NCI-H2196 (cell line): ENCODE measurements at regions not wholly inside any gene's neighbourhood (a gene's known extent, or its start where the extent isn't known, plus 50 kb on each side); places are given as distances from the start of the nearest gene placed in this dataset.
"Not testable (repeated sequence)": the region's sequence is repeated elsewhere in the genome, so short reads cannot be mapped to it uniquely, and the experiment has no call there.

ENCODE experiments used
- DNase-seq: peaks from one replicate; lab custom pipeline; 2025; ENCODE audit not compliant: unreplicated experiment; lab: John Stamatoyannopoulos, UW

DNA sequence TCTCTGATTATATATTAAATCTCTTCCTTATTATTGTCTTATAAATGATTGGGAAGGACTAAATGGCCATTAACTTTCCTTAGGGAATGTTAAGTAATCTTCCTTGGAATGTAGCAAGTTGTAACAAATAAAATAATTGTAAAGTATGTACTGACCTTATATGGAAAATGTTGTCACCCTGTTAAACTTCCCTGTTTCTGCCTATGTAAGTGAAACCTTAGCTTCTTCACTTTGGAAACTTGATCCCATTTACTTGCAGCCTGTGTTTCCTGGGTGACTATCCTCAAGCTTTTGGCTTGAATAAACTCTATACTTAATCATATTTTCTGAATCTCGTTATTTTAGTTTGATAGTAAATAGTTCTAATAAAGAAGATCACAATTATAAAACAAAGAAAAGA lies 519.5 kb upstream of the PTCHD4 start:
- no peak for DNase-seq

DNA sequence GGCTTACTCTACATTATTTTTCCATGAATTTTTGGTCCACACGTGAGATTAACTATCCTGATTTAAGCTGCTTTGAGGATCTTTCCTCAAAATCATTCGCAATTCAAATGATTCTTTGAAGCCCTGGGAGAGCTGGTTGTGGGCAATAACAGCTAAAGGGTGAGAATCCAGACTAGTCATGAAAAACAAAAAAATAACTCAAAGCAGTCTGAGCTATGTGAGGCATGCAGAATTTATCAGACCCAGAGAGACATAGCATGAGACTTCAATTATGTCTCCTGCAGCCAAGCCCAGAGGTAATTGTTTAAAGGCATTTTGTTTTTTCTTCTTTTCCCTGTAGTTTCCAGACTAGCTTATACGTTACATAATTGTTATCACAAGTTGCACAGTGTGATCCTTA lies 517.3 kb upstream of the PTCHD4 start:
- DNase-seq: no peak

DNA sequence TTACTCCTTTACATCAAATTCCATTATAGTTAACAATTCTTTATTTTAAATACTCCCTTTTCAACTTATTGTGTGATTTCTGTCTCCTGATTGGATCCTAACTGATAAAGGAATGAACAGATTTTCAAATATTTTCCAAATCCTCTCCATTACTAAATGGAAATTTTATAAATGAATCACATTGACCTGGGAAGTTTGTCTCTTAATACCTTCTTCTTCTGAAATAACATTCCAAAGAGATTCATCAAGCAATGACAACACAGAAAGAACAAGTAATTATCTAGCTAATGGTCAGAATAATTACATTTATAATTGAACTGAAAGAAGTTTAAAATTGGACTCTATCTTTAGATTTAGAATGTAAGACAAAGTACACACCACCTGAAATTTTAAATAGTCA lies 515.4 kb upstream of the PTCHD4 start:
- DNase-seq: no peak

DNA sequence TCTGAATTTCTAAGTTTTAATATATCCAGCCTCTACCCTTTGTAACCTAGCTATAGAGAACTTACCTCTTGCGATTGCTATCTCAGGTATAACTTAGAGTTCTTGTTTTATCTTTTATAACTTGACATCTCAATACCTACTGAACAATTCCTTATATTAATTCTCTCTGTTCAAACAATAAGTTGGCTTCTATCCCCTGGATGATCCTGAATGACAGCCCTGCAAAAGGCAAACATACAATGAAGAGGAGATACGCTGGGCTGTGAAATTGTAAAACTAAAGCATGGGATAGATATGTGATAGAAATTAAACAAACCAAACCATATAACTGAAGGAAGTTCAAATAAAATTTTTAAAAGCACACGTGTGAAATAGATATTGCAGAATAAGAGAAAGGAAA lies 513.6 kb upstream of the PTCHD4 start:
- DNase-seq: no peak

DNA sequence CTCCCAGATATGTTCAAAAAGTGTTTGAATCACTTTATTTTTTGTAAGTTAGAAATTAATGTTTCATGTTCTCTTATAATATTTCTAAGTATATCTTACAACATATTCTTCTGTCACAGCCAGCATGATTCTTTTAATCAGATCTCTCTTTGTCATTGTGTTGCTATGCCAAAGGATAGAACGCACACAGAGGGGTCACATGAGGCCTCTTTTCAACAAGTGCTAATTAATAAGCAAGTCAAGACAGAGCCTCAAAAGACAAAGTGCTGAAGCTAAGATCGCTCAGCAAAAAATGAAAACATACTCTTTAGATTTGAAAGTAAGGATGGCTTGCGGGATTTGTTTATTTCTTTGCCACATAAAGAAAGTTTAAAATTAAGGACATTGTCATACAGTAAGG lies 508.8 kb upstream of the PTCHD4 start:
- no peak for DNase-seq

DNA sequence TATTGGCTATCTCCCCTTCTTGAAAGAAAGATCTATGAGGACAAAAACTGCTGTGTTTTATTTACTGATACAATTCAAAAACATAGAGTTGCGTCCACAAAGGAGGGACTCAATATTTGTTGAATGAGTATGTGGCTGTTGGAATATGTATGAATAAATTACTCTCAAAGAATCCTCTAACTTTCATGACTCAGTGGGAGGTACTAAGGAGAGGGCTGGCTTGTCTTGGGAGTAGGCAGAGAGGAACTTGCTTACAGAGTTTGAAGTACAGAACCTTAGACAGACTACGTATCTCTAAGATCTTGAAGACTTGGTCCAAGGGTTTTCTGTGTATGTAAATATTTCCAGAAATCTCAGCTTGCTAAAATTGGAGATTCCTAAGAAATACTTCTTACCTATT lies 504.0 kb upstream of the PTCHD4 start:
- DNase-seq: no peak

DNA sequence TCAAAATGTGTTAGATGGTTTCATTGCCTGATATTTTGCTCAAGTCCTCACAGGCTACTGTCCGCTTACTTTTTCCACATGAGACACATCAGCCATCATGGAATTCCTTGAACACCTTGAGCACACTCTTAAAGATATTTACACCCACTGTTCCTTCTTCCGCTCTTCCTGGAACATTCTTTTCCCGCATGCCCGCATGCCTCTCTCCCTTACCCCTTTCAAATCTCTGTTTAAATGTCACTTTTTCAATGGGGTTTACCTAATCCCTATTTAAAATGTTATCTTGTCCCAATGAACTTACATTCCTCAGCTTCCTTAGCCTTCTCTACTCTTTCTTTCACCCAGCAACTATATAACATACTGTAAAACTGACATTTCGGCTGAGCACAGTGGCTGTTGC lies 503.3 kb upstream of the PTCHD4 start:
- DNase-seq: no peak

DNA sequence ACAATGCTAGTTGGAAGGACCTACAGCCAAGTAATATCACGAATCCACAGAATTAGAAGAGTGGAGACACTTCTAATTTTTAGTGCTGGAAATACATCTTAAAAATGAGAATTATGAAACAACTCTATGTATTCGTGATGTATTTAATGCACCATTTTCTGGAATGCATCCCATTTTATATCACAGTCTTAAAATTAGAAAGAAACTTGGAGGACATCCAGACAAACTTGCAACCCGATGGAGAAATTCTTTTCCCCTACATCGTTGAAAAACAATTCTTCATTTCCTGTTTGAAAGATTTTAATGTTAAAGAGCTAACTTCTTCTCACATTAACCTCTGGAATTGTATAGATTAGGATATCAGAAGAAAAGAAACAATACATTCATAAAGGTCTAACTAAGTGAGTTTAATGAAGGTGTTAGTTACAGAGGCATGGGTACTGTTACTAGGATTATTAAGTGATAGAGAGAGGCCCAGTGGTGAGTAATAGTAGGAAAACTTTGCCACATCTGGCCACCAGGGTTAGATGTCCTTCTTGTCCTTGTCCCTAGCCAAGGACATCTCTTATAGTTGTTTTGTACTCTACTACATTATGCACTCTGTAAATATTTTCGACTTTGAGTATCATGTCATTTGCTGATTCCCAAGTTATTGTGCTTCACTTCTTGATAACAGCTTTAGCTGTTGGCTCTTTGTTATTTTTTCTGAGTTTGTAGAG lies 502.4 kb upstream of the PTCHD4 start:
- no peak for DNase-seq

DNA sequence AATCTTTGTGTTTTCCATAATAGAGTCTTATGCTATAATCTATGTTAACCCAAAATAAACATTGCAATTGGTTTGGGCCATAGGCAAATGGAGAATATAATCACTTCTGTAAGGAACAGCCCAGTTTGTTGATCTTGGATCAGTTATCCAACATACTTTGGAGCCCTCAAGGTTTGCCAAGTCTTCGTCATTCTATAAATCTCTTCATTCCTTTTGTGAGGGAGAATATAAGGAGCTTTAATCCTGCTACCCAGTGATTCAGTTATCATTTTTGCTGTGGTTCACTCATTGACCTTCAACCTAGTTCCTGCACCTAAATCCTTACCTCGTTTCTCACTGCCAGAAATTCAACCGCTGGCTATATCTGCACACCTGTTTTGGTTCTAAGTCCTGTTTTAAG lies 500.3 kb upstream of the PTCHD4 start:
- DNase-seq: no peak

DNA sequence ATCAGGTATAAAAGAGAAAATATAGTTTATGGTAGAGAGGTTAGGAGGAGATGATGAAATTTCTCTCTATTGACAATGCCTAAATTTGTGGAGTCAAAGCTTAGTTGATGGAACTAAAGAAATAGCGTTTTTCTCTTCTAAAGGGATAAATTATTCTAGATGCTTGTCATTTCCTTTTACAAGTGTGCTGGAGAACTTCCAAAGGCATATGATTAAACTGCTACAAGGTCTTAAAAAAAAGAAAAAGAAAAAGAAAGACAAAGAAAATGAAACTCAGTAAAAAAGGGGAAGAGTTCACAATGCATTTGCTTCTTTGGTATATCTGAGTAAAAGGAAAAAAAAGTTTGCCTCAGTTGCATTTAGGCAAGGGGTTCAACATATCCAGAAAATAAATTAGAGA lies 499.8 kb upstream of the PTCHD4 start:
- no peak for DNase-seq

DNA sequence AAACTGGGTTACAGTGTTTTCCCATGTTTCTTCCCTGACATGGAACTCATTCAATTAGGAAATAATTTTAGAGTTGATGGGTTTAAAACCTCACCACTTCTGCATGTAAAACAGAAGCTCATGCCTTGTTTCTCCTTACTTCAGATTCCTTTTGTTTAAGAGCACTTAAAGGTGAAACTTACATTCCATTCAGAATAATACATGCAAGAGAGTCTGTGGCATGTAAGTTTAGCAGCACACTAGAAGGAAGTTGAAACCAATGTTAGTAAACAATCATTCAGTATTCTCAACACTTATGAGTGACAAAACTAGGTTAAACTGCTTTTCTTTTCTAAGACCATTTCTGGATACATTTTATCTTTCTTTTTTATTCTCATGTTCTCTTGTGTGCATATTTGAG lies 495.6 kb upstream of the PTCHD4 start:
- DNase-seq: no peak

DNA sequence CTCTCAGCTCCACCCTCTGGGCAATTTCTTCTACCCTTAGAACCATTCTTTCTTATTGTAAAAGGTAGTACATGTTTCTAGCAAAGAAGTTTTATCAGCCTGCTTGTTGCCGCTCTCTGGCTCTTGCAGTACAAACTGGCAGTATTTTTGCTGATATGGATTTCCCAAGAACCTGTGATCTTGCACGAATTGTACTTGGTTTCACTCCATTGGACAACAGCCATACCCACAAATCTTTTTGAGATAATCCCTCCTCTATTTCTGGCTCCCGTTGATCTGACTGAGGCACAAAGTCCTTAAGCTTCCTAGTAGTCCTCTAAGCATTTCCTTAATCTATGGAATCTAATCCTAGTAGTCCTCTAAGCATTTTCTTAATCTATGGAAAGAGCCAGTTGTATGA lies 487.0 kb upstream of the PTCHD4 start:
- DNase-seq: no peak

DNA sequence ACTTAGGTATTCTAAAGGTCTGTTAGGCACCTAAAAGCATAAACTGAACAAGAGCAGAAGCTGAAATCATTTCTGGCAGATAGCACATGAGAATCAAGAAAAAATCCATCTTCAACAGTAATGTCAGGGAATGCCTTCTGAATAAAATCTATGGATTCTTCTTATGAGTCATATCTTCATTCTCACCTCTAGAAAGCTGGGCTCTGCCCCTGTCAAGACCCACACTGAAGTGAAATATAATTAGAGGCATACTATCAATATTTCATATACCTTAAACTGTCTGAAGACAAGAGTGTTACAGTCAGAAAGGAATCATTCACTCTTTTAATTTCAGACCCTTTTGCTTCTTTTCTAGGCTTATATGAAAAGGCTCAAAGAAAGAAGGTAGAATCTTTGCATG lies 485.8 kb upstream of the PTCHD4 start:
- DNase-seq: no peak

DNA sequence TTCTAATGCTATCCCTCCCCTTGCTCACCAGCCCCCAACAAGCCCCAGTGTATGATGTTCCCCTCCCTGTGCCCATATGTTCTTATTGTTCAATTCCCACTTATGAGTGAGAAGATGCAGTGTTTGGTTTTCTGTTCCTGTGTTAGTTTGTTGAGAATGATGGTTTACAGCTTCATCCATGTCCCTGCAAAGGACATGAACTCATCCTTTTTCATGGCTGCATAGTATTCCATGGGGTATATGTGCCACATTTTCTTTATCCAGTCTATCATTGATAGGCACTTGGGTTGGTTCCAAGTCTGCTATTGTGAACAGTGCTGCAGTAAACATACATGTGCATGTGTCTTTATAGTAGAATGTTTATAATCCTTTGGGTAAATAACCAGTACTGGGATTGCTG lies 480.2 kb upstream of the PTCHD4 start:
- not testable (repeated sequence) for DNase-seq

DNA sequence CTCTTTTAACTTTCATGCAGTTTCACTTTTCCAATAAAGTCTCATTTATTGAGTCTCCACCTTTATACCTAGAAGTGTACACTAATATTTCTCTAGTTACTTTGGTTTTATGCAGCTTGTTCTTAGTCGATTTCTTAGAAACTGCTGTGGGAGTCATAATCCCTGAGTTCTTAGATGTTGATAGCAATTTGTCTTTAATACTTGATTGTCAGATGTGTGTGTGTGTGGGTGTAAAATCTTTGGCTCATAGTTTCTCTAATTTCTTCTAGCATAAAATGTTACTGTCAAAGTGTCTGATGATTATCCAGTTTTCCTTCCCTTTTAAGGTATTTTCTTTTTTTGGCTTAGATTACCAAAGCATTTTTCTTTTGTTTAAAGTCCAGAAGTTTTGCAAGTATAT lies 473.8 kb upstream of the PTCHD4 start:
- DNase-seq: no peak

DNA sequence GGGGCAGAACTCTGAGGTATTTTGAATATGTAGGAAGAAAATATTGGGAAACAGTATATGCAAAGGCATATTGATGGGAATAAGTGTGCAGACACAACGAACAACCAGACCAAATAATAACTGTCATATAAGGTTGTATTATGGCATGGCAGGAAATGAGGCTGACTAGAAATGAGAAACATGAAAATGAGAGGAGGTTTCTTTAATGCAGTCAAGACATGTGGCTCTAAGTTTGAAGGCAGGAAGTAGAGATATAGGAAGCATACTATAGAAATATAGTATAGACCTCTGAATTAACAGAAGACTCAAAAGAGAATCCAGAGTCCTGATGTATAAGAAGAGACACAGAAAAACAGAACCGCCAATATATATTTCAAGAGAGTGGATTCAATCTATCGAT lies 459.7 kb upstream of the PTCHD4 start:
- no peak for DNase-seq

DNA sequence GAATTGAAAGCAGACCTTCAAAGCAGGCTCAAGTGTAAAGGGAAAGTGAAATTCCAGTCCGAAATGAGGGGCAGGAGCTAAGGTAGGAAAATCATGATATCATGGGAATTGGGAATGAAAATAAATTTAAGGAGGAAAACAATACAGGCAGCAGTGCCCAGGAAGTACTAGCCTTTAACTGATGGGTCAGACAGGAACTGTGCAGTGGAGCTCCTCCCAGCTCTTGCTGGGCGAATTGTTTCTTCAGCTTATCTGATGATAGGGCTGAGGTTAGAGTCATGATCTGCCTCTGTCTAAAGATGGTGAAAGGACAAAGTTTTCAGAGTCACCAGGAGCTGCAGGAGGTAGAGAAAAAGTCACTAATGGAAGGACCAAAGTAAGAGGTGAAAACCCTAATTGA lies 457.9 kb upstream of the PTCHD4 start:
- DNase-seq: no peak

DNA sequence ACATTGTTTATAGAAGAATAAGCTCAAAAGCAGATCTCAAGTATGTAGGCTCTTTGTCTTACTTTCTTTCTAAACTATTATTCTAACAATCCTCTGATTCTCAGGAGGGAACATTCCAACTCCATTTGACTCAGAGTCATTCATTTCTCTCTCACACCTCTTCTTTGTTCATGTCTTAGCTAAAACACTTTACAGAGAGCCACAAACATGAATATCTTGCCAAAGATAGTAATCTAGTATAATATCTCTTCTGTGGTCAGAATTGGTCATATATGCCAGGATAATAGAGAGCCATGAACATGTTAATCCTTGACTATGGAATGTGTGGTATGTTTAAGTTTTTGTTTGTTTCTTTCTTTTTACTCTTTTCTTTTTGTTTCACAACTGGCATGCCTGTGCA lies 456.0 kb upstream of the PTCHD4 start:
- DNase-seq: no peak

DNA sequence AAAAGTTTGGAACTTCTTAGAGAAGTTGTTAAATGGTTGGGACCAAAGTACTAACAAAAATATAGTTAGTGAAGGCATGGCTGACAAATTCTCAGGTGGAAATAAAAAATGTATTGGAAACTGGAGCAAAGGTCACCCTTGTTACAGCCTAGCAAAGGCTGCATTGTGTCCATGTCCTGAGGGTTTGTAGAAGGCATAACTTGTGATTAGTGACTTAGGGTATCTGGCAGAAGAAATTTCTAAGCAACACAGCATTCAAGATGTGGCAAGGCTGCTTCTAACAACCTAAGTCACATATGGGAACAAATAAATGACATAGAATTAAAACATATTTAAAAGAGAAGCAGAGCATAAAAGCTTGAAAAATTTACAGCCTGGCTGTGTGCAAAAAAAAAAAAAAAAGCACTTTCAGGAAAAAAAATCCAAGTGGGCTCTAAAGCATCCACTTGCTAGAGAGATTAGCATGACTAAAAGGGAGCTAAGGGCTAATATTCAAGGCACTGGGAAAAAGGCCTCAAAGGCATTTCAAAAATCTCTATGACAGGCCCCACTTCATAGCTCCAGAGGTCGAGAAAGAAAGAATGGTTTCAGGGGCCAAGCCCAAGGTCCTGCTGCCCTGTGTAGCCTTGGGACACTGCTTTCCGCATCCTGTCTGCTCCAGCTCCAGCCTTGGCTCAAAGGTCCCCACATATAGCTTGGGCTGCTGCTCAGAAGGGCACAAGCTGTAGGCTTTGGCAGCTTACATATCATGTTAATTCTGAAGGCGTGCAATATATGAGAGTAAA lies 453.2 kb upstream of the PTCHD4 start:
- DNase-seq: no peak

DNA sequence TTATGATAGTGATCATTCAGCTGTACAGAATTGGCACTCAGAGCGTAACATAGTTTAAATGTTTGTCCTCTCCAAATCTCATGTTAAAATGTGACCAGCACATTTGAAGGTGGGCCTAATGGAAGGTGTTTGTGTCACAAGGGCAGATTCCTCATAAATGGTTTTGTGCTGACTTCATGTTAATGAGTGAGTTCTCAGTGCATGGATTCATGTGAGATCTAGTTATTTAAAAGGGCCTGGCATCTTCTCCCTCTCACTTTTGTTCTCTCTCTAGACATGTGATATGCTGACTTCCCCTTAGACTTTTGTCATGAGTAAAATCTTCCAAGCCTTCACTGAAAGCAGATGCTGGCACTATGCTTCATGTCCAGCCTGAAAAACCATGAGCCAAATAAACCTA lies 452.4 kb upstream of the PTCHD4 start:
- no peak for DNase-seq

DNA sequence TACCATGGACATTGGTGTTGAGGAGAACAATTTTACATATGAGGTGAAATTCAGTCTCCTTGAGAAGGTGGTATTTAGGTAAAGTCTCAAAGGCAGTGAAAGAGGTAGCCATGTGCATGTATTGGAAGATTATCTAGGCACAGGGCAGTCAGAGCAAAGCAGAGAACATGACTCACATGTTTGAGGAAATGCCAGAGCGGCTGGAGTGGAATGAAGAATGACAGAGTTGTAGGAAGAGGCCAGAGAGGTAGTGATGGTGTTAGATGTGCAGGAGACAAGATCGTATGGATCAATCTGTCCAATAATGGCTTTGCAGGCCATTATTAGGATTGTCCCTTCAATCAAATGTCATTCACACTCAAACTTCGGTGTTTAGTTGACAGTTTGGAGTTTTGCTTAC lies 449.4 kb upstream of the PTCHD4 start:
- no peak for DNase-seq

DNA sequence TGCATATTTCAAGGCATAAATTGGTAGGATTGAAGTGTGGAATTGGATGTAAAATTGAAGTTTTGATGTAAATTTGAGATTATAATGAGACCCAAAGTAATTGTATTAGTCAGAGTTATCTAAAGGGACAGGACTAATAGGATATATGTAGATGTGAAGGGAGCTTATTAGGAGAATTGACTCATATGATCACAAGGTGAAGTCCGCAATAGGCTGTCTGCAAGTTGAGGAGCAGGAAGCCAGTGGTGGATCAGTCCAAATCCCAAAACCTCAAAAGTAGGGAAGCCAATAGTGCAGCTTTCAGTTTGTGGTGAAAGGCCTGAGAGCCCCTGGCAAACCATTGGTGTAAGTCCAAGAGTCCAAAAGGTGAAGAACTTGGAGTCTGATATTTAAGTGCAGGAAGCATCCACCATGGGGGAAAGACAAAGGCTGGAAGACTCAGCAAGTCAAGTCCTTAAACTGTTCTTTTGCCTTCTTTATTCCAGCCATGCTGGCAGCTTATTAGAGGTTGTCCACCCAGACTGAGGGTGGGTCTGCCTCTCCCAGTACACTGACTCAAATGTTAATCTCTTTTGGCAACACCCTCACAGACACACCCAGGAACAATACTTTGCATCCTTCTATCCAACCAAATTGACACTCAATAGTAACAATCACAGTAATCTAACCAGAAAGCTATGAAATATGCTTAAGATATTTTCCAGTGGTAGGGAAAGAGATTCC lies 442.6 kb upstream of the PTCHD4 start:
- DNase-seq: no peak
